Lung (tissue), 11 donors: ENCODE measurements at regions not wholly inside any gene's neighbourhood (a gene's known extent, or its start where the extent isn't known, plus 50 kb on each side); places are given as distances from the start of the nearest gene placed in this dataset.
A peak's percentile ranks its signal among the peaks of the same experiment; 100 is the strongest.

Experiments
- ATAC-seq: fragments of 200-7000 bp; cut with Tn5 transposase; one replicate; pipeline ENCODE4 v1.9.1; 2020; ENCODE audit warnings: moderate number of reproducible peaks; ENCODE audit not compliant: insufficient read depth, low FRiP score
- DNase-seq, 3 donors: peaks; one replicate each; pipeline ENCODE4 v3.0.0-alpha.2; 2013 to 2017
- H3K27ac ChIP-seq, 2 donors: one replicate each; pipeline ENCODE4 v1.5.1; 2013; ENCODE audit warnings: mild to moderate bottlenecking in 2 of 2, moderate library complexity in 2 of 2, control low read depth in 1 of 2, inconsistent platforms in 1 of 2, low read depth in 1 of 2, low read length in 1 of 2
- H3K27me3 ChIP-seq, 3 donors: one replicate each; pipeline ENCODE4 v1.5.1; 2013; ENCODE audit warnings: low read length in 2 of 3; ENCODE audit not compliant: control insufficient read depth in 3 of 3, insufficient read depth in 3 of 3
- H3K36me3 ChIP-seq, 4 donors: one replicate each; pipeline ENCODE4 v1.5.1; 2013; ENCODE audit warnings: low read length in 4 of 4, mild to moderate bottlenecking in 1 of 4, moderate library complexity in 1 of 4; ENCODE audit not compliant: control insufficient read depth in 4 of 4, insufficient read depth in 4 of 4
- H3K4me1 ChIP-seq, 5 donors: one replicate each; pipeline ENCODE4 v1.5.1; 2013; ENCODE audit warnings: low read length in 5 of 5, mild to moderate bottlenecking in 2 of 5, moderate library complexity in 1 of 5; ENCODE audit not compliant: control insufficient read depth in 5 of 5, insufficient read depth in 5 of 5
- H3K4me3 ChIP-seq: one replicate; pipeline ENCODE4 v1.5.1; 2013; ENCODE audit warnings: mild to moderate bottlenecking, control low read depth, moderate library complexity
- H3K9ac ChIP-seq, 2 donors: one replicate each; pipeline ENCODE4 v1.5.1; 2013; ENCODE audit warnings: low read length in 2 of 2, control low read depth in 1 of 2; ENCODE audit not compliant: insufficient read depth in 1 of 2
- H3K9me3 ChIP-seq, 4 donors: one replicate each; pipeline ENCODE4 v1.5.1; 2013; ENCODE audit warnings: low read length in 3 of 4, mild to moderate bottlenecking in 1 of 4, moderate library complexity in 1 of 4; ENCODE audit not compliant: control insufficient read depth in 4 of 4, insufficient read depth in 3 of 4
- CTCF ChIP-seq: IDR thresholded peaks from 2 replicates; pipeline ENCODE4 v1.5.1; 2012; ENCODE audit warnings: mild to moderate bottlenecking; ENCODE audit errors: control extremely low read depth, extremely low read depth
- WGBS, 2 donors: extraction: QIAGEN DNeasy Blood & Tissue Kit; methylation state at CpG; one replicate each; pipeline ENCODE4 v1.1.7; 2013; 5-methylcytosine and 5-hydroxymethylcytosine counted together
- donor health status: control.
- donor health status: control.
- donor health status: Bipolar disorder and iron deficiency.
- donor health status: healthy.
- donor health status: DM: yes; HTN: yes; CAD: no.

GRCh38 chr19:31118986-31119385 lies 230.2 kb downstream of the TSHZ3 start:
- Histone ChIP-seq H3K27me3 (no peaks in the 10 kb centered on the region), H3K9me3 (no peaks in the 10 kb centered on the region), H3K4me1 (peaks cover 0 to 14% (median 0%) of the 10 kb centered on the region in 5 donors), H3K36me3 (no peaks in the 10 kb centered on the region), H3K9ac (no peak overlapping the region), H3K4me3 (no peak overlapping the region), H3K27ac (no peak overlapping the region)
- WGBS, 2 donors: 68 to 76% methylated on average over 4 of the region's 4 CpGs
- ATAC-seq (no peak), DNase-seq (peak; percentile 43 to 80 (median 71))
- no peak for TF ChIP-seq CTCF

DNA sequence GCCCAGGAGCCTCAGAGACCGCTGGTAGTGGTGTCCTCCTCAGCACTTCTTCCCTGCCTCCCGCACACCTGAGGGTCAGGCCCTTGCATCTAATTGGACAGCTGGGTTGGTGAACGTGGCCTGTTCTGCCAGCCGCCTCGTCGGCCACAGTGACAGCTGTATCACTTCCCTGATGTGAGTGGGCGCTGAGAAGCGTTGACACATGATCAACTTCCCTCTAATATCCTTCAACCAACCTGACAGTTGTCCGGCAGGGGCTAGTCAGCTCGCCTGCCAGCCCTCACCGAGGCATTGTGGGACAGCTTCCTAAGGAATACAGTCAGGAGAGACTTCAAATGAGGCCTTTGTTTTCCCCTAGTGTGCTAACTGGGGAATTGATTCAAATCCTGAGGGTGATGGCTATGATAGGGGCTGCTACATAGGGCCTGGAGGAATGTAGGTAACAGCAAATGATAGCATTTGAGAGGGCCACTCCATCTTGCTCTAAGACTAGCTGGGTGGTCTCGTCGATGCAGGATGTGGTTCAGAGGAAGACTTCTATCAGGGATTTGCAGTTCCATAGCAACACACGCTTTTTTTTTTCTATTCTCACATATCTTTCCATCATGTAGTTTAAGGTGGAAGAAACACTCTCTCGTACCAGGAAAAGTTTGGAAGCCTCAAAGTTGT lies 230.8 kb downstream of the TSHZ3 start:
- Histone ChIP-seq H3K27ac (no peak overlapping the region), H3K9me3 (no peaks in the 10 kb centered on the region), H3K9ac (no peak overlapping the region), H3K4me1 (peaks cover 0 to 18% (median 1%) of the 10 kb centered on the region in 5 donors), H3K27me3 (no peaks in the 10 kb centered on the region), H3K4me3 (no peak overlapping the region), H3K36me3 (no peaks in the 10 kb centered on the region)
- 46 to 51% methylated on average over 15 of the region's 15 CpGs for WGBS, 2 donors
- no peak for TF ChIP-seq CTCF
- DNase-seq (peak in 2 of 3 donors; percentile 29 to 31), ATAC-seq (no peak)

DNA sequence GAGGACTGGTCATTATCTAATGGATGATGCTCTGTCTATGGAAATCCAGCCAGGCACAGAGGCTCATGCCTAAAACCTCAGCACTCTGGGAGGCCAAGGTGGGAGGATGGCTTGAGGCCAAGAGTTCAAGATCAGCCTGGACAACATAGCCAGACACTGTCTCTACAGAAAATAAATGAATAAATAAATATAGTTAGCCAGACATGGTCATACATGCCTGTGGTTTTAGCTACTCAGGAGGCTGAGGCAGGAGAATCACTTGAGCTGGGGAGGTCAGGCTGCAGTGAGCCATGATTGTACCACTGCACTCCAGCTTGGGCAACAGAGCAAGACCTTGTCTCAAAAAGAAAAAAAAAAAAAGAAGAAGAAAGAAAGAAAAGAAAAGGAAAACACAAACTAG lies 234.7 kb downstream of the TSHZ3 start:
- Histone ChIP-seq H3K9me3 (no peaks in the 10 kb centered on the region), H3K4me3 (no peak overlapping the region), H3K27ac (no peak overlapping the region), H3K27me3 (no peaks in the 10 kb centered on the region), H3K4me1 (peaks cover 0 to 29% (median 8%) of the 10 kb centered on the region in 5 donors), H3K9ac (no peak overlapping the region), H3K36me3 (no peaks in the 10 kb centered on the region)
- DNase-seq (no peak), ATAC-seq (no peak)
- no peak for TF ChIP-seq CTCF

DNA sequence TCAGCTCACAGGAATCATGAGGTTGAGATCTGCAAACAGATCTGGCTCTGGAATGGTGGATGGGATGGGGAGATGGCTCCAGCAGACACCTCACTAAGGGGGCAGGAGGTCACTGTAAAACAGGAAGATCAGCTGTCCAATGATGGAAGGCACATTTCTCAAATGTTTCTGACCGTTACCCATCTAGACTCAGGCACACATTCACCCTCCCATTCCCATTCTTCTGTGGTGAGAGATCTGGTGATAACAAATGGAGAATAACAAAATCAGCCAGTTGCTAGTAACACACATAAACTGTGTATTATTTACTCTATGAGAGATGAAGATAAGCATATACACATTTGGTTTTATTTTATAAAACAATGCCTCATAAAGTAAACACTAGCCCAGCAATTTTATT lies 235.9 kb downstream of the TSHZ3 start:
- Histone ChIP-seq H3K9ac (no peak overlapping the region), H3K9me3 (no peaks in the 10 kb centered on the region), H3K27ac (no peak overlapping the region), H3K4me1 (peaks cover 0 to 19% (median 4%) of the 10 kb centered on the region in 5 donors), H3K36me3 (no peaks in the 10 kb centered on the region), H3K4me3 (no peak overlapping the region), H3K27me3 (no peaks in the 10 kb centered on the region)
- no peak for TF ChIP-seq CTCF
- DNase-seq (peak; percentile 25 to 51 (median 37)), ATAC-seq (no peak)
- 29 to 60% methylated on average over 1 of the region's 1 CpG for WGBS, 2 donors
